ENCODE measurements at regions not wholly inside any gene's neighbourhood (a gene's known extent, or its start where the extent isn't known, plus 50 kb on each side); places are given as distances from the start of the nearest gene placed in this dataset.

GRCh38 chr10:28250782-28251181, 52.1 kb downstream of the MPP7 start:
- DNase-seq: peak; percentile 62

DNA sequence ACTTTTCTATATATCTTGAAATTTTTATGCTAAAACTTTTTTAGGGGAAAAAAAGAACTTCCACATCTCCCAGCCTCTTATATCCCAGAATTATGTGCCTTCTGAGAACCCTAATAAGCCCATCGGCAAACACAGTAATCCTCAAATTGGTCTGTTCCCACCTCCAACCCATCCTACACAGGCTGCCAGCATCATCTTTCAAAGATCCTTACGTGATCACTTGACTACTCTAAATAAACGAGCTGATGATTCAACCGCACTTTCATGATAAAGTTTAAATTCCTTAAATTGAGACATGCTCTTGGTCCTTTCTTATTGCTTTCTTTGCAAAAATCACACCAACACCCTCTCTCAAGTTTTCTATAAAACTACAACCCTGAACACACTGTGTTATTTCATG, 52.5 kb downstream of the MPP7 start:
- DNase-seq: no peak

- DNase-seq: no peak
Measured at GRCh38 chr10:28249512-28249911, 53.4 kb downstream of the MPP7 start.

DNA sequence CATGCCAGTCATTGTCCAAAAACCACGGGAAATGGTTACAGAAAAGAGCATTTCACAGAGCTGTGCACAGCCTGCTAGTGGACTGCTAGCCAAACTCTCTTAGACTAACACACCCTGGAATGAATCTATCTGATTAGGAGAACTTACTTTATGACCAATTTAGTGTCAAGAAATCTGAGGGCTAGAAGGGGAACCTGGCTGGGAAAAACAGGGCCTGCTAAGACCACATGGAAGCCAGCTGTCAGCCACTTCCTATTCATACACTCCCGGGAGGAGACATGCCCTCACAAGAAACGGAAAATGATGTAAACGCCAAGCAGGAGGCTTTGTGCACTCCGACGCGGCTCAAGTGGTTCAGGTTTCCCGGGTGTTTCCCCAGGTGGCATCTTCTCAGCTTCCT, 54.8 kb downstream of the MPP7 start:
- DNase-seq: no peak

- DNase-seq: no peak
Measured at GRCh38 chr10:28246023-28246422, 56.8 kb downstream of the MPP7 start.

- no peak for DNase-seq
Measured at GRCh38 chr10:28243923-28244322, 58.9 kb downstream of the MPP7 start.

DNA sequence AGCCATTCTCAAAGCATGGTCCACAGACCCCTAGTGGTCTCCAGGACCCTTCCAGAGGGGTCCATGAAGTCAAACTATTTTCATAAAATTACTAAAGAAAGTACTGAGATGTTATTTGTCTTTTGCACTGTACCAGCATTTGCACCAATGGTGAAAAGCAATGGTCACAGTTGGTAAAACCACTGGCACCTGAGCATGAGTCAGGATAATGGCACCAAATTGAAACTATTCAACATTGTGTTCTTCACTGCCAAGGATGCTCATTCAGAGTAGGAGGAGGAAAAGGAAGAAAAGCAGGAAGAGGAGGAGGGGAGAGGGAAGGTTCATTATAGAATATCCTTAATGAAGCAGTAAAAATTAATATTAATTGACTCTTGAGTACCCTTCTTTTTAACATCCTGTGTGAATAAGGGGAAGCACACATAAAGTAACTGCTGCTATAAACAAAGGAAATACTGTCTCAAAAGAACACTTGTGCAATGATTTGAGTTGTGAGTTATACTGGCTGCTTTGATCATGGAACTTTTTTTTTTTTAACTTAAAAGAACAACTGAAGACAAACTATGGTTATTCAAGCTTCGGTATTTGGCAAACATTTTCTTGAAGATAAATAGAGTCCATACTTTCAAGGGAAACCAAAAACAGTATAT, 60.2 kb downstream of the MPP7 start:
- no peak for DNase-seq

DNA sequence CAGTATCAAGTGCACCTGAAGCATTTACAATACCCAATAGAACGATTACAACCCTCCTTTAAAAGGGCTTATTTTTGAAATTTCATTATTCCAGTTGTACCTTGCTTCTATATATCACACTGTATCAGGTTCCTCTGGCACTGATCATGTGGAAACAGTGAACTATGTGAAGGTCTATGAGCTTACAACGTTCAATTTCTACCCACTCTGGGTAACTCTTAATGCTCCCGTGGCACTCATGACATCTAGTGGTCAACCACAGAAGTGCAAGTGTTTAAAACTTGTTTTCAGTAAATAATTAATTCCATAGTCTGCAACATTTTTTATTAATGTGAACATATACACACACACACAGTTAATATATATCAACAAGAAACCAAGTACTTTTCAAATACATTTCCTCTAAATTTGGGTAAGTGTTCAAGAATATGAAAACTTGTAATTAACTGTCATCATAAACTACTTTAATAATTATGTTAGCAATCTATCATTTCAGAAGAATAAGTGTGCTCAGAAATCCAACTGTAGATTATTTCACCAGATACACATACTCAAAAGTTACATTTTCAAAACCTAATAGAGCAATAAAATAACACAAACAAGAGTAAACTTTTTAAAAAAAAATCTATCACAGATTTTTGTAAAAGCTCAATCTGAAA, 61.0 kb downstream of the MPP7 start:
- DNase-seq: peak; percentile 82

DNA sequence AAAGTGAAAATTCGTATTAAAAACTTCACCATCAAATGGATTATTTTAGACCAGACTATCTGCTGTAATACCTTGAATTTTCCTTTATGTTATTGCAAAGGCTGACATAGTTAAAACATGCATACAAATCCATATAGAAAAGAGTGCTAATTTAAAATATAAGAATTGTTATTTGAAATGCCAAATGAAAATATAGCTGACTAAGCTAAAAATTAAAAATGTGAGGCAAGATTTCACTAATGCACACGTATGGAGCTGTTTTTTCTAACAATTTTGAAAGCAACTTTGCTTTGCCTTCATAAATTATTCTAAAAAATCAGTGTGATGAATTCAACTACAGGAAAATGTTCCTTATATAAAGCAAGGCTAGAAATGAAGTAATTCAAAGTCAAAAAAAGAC, 62.5 kb downstream of the MPP7 start:
- no peak for DNase-seq

DNA sequence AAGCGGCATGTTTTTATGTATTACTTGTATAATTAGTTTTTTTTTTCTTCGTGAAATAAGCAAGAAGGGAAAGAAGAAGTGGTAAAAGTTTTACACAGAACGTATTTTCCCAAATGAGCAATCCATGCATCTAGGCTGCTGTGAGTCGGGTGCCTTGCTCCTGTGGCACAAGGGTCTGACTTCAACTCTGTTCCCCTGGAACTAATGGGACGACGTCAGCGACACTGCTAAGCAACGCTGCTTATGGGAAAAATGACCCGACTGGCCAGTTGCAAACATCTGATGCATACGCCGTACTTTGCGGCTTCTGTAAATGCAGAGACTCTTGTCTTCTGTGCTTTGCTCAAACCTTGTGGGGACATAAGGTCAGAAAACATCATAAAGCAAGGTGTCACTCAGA, 66.3 kb downstream of the MPP7 start:
- DNase-seq: no peak

- no peak for DNase-seq
Measured at GRCh38 chr10:28220811-28221210, 82.1 kb downstream of the MPP7 start.

GRCh38 chr10:28219251-28219650, 83.6 kb downstream of the MPP7 start:
- DNase-seq: no peak

DNA sequence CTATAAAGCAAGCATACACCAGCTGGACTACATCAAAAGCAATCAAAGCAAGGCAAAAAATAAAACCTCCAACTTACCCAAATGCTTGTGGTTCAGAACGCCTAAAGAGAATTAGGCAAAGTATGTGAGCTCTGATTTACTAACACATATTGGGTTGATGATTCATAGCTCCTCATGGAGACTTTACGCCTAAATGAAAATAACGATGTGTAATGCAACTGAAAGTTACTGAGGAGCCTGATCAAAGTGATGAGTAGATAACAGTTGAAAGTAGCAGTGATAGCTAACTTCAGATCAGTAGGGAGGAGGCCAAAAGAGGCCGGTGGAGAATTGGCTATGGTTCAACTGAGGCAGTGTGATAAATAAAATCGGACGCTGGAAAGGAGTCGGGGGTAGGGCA, 85.0 kb downstream of the MPP7 start:
- no peak for DNase-seq

GRCh38 chr10:28215930-28216329, 86.9 kb downstream of the MPP7 start:
- DNase-seq: no peak

DNA sequence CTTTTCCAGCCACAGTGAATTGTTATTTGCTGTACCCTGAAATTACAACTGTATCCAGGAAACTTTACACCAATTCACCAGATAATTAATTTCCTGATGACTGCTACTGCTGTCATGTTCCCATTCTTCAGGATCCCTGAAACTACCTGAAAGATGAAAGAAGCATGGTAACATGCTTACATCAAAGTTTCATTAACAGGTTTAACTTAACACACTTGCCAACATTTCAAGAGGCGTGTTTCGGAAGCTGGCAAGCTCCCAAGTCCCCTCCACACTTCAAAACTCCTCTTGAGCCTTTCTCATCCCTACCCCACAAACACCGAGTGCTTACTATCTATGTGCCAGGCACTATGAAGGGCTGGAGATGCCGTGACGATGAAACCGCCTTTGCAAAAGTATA, 88.6 kb downstream of the MPP7 start:
- no peak for DNase-seq

- no peak for DNase-seq
Measured at GRCh38 chr10:28211759-28212158, 91.1 kb downstream of the MPP7 start.

- no peak for DNase-seq
Measured at GRCh38 chr10:28207799-28208198, 95.1 kb downstream of the MPP7 start.

GRCh38 chr10:28202941-28203352, 99.9 kb downstream of the MPP7 start:
- no peak for DNase-seq

DNA sequence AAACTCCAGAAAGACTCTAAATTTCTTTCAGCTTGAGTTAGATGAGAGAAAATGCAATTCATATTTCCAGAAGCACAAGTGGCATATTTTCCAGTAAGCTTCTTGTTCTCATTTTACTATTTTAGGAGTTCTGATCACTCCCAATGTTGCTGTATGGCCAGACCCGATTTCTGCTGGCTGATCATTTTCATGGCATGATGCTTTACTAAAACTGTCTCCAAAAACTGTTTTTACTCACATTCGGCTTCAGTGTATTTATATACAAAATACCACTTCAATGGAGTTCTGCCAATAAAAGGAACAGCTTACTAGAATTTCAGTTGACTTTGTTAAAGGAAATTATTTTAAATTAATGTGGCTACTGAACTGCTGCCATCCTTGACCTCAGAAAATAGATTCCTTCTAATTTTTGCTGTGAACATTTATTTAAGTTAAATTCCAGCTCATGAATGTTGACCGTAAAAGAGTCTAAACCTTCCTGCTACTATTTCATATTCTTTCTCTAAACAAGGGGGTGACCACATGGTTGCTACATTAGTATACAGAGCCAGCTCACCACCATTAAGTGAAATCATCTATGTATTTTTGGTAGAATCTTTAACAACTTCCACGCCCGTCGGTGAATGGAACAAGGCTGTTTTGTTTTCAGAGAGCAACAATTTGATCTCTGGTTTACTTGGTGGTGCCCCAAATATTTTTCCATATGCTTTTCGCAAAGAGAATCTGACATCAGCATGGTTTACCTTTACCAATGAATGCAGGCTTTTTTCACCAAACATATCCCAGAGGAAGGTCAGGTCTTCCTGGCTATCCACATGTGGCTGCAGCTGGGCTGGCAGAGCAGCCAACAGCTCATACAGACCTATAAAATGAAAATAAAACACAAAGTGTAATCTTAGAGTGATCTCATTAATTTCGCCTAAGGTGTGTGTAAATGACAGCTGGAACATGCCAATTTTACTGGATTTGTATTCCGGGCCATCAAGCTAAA, 101.2 kb downstream of the MPP7 start:
- DNase-seq: no peak

DNA sequence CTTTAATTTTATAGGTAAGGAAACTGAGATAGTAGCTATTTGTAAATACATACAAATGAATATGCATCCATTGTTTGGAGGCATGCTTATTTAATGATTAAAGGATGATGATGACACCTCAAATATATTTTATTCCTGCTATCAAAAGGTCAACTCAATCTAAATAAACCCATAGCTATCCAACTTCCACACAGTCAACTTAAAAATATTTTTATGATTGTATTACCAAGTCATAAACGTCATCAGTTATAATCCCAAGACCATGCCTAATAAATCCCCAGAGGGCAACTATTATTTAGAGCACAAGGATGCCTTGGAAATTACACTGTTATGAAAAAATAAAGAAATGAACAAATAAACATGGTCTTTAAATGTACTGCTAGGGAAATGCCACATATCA, 102.1 kb downstream of the MPP7 start:
- DNase-seq: no peak

- no peak for DNase-seq
Measured at GRCh38 chr10:28199941-28200340, 102.9 kb downstream of the MPP7 start.

GRCh38 chr10:28190196-28190595, 112.7 kb downstream of the MPP7 start:
- DNase-seq: no peak

GRCh38 chr10:28188526-28188925, 114.3 kb downstream of the MPP7 start:
- DNase-seq: no peak

All from OCI-M1 (cell line).